ENCODE measurements at regions not wholly inside any gene's neighbourhood (a gene's known extent, or its start where the extent isn't known, plus 50 kb on each side); places are given as distances from the start of the nearest gene placed in this dataset.
"Not testable (repeated sequence)": the region's sequence is repeated elsewhere in the genome, so short reads cannot be mapped to it uniquely, and the experiment has no call there.

DNA sequence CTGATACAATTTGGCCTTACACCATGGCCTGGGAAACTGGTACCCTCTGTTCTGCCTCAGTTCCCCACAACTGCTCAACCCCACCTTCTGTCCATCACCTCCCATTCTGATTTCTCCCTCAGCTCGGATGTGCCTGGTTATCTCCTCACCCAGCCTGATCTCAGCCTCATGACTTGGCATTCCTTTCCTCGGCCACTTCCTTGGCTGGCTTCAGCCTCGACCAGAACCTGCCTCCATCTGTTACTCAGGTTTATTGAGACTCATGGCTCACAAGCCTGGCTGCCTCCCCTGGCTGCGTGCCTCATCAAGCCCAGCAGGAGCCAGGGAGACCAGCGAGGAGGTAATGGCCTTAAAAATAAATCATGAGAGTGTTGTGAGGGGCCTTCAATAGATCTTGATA, 356.2 kb upstream of the SPRED2 start:
- DNase-seq (ENCODE audit: low spot score), result no peak

DNA sequence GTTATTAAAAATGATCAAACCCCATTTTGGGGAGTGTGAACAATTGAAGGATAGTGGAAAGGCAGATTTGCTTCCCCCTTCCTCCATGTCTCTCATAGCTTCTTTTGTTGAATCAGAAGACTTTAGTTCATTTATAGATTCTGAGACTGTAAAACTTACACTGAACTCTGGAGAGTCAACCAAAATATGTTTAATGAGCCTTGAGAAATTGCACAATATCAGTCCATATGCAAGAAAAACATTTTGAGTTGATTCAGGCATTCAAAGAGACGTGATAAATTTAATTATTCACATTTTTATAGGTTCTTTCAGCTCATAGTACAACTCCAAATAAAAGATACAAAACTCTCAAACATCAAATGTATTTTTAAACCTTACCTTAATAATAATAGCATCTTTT, 354.4 kb upstream of the SPRED2 start:
- no peak for DNase-seq (ENCODE audit: low spot score)

DNA sequence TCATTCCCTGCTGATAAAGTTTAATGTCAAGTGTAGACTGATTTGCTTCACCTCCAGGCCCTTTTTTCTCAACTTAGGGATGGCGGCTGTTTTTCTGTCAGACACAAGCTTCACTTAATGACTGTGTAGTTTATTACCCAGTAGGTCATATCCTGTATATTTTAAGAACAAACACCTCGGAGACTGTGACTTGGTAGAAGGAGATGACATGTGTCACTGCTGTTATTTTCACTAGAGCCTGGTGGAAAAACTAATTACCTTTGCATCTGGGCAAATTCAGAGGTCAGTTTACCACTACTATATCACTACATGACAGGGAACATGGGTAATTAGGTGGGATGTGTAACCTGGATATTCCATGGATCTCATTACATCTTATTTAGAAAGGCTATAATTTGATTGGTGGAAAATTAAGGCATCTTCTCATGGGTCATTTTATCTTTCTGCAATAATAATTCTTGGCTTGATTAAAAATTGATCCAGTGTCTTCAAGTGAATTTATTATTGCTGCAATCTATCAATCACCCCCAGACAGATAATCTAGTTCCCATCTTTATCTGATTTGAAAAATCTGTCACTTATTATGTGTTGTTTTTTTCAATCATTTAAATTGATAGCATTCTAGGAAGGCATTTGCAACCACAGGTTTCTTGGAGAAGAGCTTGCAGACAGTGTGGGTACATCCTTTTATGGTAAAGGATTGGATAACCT, 353.8 kb upstream of the SPRED2 start:
- no peak for DNase-seq (ENCODE audit: low spot score)

DNA sequence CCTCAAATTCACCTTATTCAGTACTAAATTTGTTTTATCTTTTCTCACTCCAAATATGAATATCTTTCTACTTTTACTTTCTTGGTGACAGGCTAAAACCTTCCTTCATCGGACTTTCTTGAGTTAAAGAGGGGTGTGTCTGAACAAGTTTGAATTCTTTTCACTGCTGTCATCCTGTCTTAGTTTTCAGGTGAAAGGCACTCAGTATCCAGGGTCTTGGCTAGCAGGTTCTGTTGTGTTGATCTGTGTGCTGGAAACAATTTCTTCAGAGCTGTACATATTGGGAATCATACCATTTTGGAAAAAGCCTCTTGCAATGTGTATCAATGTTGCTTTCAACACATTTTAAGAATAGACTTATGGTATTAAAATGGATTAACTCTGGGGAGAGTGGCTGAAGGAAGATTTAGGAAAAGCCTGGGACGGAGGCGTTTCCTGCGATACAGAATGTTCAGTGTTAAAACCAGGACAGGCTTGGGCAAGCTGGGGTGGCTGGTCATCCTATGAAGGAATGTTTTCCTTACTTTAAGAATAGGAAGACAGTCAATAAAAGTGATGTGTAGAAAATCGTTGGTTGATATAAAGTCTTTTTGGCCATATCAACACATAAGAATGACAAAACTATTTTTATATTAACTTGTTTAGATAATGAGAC, 350.7 kb upstream of the SPRED2 start:
- no peak for DNase-seq (ENCODE audit: low spot score)

DNA sequence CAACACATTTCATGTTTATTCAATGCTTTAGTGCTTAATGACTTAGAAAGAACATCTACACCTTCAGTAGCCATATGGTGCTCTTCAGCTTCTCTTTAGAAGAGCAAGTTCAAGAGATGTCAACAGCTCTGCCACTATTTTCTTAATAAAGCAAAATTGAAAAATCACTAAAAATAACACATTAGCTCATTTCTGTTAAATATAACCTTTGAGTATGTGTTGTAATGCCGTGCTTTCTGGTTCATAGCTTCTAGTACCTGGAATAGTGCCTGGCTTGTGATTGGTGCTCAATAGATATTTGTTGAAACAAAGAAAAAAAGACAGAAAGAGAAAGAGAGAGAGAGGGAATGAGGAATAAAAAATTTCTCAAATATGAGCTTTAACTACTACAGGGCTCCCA, 349.8 kb upstream of the SPRED2 start:
- DNase-seq (ENCODE audit: low spot score), result no peak

DNA sequence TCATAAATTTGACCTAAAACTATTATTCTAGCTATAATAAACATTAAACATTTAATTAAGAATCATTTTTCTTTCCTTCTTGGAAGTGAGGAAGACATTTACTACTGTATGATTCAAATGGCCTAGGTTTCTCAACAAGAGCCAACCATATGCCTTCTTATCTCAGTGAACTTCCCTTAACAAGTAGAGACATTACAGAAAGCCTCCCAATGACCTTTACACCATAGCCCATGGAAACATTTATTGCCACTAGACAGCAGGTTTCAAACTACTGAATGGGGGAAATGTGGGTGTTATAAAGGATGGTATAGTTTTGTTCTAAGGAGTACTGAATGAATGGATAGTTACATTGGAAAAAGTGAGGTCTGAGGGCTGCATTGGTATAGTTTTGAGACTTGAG, 349.4 kb upstream of the SPRED2 start:
- no peak for DNase-seq (ENCODE audit: low spot score)

DNA sequence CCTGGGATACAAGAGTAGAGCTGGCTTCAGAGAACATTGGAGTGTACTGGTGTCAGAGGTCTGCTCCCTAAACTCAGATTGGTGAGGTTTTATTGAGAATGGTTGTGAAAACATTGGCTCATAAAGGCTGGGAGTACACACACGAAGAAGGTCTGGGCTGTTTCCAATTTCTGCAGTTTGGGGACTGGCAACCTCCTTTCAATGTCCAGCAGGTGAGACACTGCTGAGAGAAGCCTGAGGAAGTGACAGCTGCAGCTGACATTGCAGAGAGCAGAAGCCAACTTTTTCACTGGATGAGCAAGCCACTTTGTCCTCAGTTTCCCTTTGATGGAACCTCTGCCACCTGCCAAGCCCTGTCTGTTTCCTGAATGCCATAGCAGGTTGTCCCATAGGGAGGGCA, 346.6 kb upstream of the SPRED2 start:
- DNase-seq (ENCODE audit: low spot score), result no peak

DNA sequence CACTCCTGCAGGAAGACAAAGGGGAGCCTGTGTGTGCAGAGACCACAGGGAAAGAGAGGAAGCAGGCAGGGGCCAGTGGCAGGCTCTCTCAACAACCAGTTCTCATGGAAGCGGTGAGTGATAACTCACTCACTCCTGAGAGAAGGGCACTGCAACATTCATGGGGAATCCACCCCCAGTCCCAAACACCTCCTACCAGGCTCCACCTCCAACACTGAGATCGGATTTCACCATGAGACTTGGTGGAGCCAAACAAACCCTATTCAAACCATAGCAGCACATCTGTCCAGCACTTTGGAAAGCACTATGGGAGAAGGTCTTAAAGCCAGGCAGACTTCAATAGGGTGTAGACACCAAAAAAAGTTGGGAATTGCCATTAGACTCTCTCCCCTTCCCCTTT, 345.7 kb upstream of the SPRED2 start:
- no peak for DNase-seq (ENCODE audit: low spot score)

DNA sequence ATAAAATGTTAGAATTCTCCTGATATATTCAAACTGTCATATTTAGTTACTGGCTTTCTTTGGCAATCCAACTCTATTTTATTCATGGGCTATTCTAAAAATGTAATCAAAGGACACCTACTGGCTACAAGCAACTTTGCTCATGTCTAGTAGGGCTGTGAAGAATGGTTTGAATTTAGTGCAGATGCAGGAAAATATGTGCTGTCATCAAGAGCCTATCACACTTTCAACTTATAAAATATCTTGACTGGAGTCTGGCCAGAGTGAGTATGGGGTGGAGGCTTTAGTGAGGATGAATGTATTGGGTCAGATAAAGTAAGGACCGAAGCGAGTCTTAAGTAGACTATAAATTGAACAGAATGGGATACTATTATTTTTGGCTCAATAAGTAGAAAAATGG, 343.4 kb upstream of the SPRED2 start:
- no peak for DNase-seq (ENCODE audit: low spot score)

DNA sequence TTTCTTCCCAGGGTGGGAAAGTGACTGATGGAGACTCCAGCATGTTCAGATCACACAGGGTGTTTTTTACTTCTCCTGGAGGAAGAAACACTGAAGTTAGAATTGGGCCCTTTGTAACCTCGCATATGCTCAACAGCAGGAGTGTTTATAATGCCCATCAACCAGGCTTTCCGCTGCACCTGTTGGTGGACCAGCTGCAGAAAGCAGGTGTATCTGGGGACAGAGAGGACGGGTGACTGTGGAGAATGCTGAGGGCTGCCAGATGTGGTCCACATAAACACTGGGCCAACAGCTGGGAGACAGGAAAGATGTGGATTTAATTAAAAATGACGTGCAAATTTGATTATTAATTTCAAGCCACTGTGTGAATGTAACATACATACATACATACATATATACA, 335.5 kb upstream of the SPRED2 start:
- no peak for DNase-seq (ENCODE audit: low spot score)

DNA sequence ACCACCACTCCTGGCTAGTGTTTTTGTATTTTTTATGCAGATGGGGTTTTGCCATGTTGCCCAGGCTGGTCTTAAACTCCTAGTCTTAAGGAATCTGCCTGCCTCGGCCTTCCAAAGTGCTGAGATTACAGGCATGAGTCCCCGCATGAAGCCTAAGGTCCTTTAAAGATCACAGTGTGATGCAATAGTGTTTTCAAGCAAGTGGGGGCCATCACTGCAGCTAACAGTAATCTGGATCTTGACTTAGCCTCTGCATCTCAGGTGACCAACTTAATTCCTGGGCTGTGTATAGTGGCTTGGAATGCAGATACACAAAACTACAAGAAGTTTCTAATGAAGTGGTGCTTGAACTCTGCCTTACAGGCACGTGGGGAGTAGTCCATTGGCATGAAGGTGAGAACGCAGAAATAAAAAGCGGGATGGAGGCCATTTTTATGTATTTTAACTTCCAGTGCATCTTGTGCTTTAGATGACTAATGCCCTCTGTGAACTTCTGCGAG, 334.4 kb upstream of the SPRED2 start:
- DNase-seq (ENCODE audit: low spot score), result no peak

DNA sequence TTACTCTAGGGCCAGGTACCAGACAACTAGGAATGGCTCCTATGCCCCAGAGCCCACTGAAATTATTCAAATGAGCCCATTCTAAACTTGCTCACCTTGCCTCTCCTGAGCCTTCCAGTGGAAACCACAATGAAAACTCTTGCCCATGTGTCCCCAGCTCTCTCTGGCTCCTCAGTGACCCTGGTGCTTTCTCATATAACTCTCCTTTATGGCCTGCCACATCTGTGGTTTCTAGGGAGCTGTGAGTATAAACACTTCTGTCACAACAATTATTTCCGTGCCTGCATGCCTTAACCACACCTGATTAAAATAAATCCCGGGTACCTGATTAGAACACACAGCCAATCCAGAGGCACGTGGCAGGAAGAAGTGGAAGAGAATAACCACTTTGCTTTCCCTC, 333.0 kb upstream of the SPRED2 start:
- no peak for DNase-seq (ENCODE audit: low spot score)

DNA sequence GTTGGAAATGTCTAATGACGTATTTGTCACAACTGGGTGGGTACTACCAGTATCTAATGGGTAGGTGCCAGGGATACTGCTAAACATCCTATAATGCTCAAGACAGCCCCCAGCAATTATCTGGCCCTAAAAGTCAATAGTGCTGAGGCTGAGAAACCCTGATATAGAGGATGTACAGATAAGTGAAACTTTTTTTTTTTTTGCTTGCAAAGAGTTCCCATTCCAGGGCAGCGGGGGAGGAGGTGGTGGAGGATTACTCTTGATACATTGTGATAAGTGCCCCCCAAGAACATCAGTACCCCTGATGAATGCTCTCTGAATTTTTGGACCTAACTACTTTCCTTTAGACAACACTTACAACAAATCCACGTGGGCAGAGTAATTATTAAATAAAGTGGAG, 329.7 kb upstream of the SPRED2 start:
- no peak for DNase-seq (ENCODE audit: low spot score)

DNA sequence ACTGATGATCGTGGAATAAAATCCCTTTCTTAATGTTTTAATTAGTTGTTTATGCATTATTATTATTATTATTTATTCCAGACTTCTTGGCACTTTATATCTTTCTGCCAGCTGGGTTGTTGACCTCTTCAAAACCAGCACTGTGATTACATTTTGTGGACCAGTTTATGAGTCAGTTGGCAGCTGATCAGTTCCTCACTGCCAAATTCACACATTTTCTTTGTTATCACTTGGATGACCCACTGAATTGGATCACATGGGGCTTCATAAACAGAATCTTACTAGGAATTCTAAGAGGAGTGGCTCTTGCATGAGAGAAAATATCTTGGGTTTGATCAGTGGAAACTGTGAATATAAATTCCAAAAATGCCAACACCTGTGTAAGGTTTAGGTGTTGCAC, 321.8 kb upstream of the SPRED2 start:
- no peak for DNase-seq (ENCODE audit: low spot score)

DNA sequence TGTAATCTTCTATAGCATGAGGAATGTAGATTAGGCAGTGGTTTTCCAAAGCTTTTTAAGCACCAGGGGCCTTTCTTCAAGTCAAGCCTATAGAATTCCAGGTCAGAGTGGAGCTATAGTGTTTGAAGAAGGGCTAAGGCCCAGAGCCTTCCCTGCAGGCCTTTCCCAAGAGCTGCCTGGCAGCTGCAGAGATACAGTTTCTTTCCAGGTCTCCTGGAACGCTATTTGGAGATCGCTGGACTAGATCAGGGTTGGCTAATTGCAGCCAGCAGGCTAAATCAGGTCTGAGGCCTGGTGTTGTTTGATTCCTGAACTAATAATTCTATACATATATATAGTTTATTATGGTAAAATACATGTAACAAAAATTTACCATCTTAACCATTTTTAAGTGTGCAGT, 319.0 kb upstream of the SPRED2 start:
- DNase-seq (ENCODE audit: low spot score), result no peak

DNA sequence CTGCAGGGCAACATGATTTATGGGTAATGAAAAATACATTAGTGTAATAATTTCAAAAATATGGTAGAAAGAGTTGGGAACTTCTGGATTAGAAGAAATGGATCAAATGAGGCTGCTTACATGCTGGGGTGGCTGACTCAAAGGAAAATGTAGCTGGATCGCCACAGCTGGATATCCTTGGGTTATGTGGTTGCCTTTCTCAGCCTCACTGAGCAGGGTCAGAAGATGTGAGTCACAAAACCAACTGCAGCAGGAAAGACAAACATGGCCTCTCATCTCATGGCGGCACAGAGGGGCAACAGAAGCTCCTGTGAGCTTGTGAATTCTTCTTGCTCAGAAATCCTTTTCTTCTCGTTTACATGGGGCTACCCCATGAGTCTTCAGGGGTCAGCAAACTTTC, 317.1 kb upstream of the SPRED2 start:
- DNase-seq (ENCODE audit: low spot score), result no peak

DNA sequence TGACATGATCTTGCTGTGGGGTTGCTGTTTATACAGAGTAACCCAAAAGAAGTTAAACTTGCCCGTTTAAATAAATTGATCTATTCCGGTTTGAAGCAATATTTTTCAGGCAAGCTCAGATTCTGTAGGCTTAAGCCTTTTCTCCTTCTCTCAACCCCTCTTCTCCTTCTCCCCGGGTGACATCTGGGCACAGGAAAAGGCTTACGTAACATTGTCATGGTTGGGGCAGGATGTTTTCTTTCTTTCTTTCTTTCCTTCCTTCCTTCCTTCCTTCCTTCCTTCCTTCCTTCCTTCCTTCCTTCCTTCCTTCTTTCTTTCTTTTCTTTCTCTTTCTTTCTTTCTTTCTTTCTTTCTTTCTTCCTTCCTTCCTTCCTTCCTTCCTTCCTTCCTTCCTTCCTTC, 315.5 kb upstream of the SPRED2 start:
- DNase-seq (ENCODE audit: low spot score), result not testable (repeated sequence)

DNA sequence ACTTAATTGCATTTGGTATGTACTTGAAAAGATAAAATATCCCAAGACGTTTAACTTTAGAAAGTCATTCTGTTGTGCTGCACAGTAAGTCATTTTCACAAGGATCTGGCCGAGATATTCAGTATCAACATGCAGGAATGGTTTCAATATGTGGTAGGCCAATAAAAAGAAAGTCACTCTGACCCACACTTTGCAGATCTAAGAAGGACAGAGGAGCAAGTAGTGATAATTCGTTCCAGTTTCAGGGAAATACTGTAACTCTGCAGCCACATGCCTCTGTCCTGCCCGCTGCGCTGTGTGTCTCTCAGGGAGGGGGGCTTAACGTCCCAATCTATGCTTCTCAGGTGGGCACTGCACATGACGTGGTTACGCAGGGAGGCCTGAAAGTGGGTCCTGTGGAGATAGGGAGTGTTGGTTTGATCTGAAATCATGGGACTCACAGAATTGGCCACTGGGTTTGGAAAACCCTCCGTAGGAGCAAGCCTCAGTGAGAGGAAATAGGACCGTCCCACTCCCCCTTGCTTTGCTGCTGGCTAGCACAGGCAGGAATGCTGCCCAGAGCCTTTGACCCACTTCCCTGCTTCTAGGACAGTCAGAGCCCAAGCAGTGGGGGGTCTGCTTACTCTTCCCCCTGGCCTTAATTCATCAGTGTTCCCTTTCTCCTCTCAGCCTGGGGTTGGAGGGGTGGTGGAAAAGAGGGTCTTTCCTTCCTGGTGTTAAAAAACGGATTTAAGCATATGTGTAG, 314.7 kb upstream of the SPRED2 start:
- no peak for DNase-seq (ENCODE audit: low spot score)

DNA sequence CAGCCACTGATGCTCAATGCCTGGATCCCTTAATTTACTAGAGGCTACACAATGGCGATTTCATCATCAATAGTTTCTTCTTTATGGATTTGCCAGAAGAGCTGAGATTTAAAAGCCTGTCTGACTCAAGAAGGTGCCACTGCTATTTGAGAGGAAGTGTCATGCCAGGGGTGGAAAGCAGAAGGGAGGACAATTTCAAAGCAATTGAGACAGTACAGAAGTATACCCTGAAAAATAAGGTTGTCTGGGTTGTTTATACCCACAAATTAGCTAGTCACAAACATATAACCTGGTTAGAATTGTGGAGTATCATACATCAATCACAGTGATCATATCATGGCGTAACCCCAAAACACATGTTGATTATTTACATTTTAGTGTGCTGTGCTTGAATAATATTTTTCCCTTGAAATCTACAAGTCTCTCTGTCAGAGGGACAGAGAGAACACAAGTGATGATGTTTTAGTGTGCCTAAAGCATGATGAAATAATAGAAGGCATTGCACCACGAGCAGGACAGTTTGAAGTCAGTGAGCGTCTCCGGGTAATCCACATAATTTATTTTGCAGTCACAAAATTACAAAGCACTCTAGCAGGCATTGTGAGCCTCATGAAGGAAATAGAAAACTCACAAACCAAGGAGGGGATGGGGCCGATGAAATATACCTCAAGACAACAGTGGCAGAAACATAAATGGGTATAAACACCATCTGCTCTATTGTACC, 312.2 kb upstream of the SPRED2 start:
- DNase-seq (ENCODE audit: low spot score), result no peak

DNA sequence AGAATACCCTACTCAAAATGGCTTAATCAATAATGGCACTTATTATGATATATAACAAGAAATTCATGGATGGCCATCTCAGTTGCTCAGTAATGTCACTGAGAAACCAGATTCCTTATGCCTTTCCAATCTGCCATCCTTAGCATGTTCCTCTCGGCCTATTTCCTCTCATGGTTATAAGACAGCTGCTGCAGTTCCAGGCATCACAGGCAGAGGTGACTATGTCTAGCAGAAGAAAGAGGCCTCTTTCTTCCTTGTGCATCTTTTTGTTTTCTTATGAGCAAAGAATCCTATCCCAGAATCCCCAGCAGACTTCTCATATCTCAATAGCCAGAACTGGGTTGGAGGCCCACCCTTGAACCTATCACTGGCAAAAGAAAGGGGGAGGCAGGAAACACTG, 310.6 kb upstream of the SPRED2 start:
- DNase-seq (ENCODE audit: low spot score), result no peak

DNA sequence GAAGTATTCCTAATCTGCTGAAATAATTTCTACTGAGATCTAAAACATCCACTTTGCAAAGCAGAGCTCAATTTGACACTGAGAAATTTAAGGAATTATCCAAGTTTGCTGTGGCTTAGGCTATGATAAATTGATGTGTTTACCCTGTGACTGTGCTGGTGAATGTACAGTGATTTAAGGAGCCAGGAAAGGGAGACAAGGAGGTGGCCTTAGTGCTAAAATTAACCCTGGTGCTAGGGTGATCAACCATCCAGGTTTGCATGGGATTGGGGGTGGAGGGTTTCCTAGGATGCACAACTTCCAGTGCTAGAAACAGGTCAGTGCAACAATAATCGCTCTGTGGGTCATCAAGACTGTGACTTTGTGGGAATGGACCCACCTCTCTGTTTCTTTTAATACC, 307.5 kb upstream of the SPRED2 start:
- no peak for DNase-seq (ENCODE audit: low spot score)

DNA sequence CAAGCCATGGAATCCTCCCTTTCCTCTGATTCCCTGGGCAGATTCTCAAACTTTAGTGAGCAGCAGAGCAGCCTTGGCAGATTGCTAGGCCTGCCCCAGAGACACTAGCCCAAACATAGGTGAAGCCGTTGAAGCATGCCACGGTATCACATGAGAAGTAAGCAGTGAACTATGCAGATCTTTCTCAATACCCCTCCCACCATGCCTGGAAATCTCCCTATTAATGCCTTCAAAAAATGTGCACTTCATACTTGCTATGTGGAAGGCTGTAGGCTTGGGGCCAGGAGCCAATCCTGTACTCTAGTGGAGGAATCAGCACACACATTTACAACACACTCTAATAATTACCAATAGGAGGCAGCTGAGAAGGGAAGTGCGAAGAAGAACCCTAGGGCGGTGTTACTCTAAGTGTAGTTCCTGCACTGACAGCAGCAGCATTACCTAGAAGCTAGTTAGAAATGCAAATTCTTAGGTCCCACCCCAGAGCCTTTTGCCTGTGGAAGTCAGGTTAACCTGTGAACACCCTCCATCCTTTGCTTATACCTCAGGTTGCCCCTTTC, 305.1 kb upstream of the SPRED2 start:
- no peak for DNase-seq (ENCODE audit: low spot score)

Measured in AG08395 (cell line).